ENCODE measurements at regions not wholly inside any gene's neighbourhood (a gene's known extent, or its start where the extent isn't known, plus 50 kb on each side); places are given as distances from the start of the nearest gene placed in this dataset.
"Not testable (repeated sequence)": the region's sequence is repeated elsewhere in the genome, so short reads cannot be mapped to it uniquely, and the experiment has no call there.

DNA sequence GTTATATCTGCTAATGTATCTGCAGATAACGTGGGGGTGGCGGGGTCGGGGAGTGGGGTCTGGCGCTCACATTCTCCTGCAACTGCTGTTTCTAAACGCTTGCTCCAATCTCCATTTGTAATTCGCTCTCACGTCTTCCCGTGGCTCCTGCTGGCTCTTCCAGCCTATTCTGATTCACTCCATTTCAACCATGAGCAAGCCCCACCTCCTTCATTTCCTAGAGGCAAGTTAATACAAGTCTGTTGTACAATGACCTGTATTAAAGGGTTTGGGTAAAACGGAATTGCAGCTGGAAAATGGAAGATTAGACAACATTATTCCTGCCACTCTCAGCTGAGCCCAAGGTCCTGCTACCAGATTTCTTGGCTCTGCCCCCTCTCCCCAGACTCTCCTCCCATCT, 132.3 kb downstream of the CSNK2A3 start:
- no peak for DNase-seq

DNA sequence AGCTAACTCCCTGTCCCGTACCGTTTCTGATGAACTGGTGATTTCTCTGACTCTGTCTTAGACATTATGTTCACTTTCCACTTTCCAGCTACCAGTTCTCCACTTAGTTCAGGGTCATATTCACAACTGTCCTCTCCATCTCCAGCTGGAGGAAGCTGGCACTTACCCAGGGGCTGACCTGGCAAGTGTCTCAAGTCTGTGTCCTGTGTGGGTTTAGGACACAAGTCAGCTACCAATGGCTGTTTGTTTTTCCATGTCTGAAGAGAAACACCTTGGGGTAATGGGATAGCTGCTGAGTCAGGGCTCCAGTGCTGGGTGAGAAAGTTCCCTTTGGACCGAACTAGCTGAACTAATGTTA, 134.4 kb downstream of the CSNK2A3 start:
- DNase-seq: no peak

DNA sequence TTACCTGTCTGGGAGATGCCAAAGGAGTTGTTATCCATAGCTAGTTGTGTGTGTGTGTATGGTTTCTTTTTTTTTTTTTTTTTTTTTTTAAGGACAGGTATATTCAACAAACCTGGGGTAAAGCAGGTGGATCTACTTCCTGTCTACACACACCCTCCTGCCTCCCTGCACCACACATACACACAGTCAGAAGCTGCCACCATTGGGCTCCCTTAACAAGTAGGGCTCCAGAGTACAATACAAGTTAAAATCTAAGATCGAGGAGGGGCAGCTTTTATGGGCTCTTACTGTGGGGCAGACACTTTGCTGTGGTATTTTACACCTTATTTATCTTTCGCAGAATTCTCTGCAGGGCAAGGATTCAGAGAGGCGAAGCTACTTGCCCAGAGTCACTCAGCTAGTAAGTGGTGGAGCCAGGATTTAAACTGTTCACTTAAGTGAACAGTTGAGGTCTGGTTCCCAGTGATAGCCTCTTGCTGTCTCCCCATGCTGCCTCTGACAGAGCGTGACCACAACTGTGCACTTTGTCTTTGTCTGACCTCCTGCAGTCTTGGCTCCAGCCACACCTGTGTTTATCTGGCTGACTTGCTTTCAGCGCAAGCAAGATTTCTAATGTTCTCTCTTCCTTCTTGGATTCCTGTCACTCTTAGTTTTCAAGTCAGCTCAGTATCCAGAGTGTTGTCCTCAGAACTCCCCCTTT, 135.0 kb downstream of the CSNK2A3 start:
- no peak for DNase-seq

DNA sequence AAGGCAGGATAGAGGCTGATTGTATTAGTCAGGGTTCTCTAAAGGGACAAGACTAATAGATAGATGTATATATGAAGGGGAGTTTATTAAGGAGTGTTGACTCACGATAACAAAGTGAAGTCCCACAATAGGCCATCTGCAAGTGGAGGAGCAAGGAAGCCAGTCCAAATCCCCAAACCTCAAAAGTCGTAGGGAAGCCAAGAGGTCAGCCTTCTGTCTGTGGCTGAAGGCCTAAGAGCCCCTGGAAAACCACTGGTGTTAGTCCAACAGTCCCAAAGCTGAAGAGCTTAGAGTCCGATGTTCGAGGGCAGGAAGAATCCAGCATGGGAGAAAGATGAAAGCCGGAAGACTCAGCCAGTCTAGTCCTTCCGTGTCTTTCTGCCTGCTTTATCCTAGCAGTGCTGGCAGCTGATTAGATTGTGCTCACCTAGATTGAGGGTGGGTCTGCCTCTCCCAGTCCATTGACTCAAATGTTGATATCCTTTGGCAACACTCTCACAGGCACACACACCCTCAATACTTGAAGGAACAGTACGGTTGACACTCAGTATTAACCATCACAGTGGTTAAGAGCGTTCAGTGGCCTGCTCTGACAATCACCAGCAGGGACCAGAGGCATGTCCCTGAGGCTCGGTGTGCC, 135.6 kb downstream of the CSNK2A3 start:
- DNase-seq: no peak

DNA sequence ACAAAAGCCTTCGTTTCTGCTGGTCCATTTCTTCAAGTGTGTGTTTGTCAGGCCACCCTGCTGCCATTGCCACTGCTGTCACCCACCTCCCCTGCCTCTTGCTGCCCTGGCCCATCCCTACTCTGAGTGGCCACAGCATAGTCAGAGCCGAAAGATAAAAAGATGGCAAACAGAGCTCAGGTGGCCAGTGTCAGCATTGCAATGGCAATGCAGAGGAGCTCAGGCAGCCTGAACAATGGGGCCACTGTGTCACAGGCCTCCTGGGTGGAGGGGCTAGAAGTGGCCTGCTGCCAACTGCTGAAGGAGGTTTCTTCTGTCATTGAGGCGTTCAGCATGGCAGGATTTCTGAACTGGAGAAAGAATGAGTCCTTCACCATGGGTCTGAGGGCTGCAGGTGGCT, 137.1 kb downstream of the CSNK2A3 start:
- DNase-seq: peak; percentile 61

GRCh38 chr11:11215058-11215815, 137.8 kb downstream of the CSNK2A3 start:
- no peak for DNase-seq

DNA sequence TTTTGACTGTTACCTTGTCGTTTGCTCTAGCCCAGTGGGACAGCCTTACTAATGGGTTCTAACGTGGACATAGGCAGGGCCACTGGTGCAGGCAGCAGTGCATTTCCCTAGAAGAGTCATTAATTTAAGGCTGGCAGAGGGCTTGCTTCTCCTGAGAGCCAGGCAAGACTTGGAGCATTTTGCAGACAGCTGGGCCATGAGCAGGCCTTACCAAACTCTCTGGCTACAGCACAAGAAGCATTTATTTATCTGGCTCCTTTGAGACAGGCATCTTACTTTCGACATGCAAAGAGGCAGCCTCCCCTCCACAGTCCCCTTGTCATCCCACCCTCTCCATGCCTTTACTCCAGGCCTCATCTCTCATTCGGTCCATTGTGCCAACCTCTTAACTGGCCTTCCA, 139.9 kb downstream of the CSNK2A3 start:
- DNase-seq: no peak

DNA sequence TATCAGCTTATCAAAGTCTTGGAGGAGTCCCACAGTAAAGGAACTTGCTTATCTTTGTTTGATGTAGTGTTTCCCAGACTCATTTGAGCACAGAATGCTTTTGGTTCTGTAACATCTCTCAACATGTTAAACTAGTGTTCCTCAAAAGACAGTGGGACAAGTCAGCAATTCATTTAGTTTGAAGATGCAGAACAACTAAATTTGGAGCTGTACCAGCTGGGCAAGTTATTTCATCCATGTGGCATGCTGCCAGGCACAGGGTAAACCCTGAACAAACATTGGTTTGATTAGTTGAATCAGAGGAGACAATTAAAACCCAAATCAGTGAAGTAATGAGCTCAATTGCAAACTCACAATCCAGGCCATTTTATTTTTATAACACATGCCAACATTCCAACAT, 141.2 kb downstream of the CSNK2A3 start:
- no peak for DNase-seq

DNA sequence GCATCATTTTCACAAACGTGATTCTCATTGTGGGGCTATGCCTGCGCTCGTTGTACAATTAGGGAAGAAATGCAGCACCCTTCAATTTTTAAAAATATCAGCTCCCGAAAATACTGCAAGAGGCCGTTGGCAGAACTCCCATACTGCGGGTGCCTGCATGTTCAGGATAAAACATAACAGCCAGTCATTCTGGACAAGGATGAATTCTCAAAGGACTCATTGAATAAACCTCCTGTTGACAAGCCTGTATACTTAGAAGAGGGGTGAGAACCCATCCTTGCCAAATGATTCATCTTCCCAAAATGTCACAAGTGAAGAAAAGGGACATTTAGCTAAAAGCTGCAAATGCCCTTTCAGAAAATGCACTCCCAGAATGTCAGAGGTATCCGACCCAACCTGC, 141.9 kb downstream of the CSNK2A3 start:
- DNase-seq: no peak

DNA sequence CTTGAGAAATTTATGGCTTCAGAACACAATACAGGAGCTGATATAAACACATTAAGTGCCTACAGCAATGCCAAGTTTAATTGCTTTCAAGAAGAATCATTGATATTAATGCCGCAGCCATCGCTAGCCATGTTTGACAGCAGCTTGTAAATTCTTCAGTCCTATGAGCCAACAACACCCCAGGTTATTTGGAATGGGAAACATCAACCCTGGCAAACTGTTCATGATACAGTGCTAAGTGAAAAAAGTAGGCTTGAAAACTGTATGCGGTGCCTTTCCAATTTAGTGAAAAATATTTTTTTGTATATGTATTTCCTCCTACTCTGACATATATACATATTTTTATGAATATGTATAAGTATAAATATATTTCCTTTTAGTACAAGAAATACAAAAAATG, 142.6 kb downstream of the CSNK2A3 start:
- DNase-seq: no peak

GRCh38 chr11:11209967-11210366, 143.1 kb downstream of the CSNK2A3 start:
- no peak for DNase-seq

DNA sequence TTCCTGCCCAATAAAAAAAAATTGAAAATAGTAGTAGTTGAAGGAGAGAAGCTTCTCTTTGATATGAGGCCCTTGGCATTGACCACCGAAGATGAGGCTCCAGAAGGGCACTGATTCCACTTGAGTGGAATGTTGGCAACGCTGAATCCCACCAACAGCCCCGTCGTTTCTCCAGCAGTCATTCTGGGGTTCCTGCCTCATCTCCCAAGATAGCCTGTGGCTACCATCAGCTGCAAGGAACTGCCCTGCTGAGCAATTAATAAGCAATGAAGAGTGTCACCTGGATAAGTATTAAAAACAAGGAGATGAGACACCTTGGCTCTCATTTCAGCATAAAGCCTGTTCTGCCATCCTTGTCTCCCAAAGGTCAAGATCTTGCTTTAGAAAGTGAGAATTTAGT, 144.1 kb downstream of the CSNK2A3 start:
- no peak for DNase-seq

GRCh38 chr11:11207428-11207827, 145.6 kb downstream of the CSNK2A3 start:
- DNase-seq: no peak

GRCh38 chr11:11206484-11206883, 146.6 kb downstream of the CSNK2A3 start:
- no peak for DNase-seq

- no peak for DNase-seq
Measured at GRCh38 chr11:11202885-11203284, 150.2 kb downstream of the CSNK2A3 start.

- DNase-seq: not testable (repeated sequence)
Measured at GRCh38 chr11:11201302-11201701, 151.7 kb downstream of the CSNK2A3 start.

DNA sequence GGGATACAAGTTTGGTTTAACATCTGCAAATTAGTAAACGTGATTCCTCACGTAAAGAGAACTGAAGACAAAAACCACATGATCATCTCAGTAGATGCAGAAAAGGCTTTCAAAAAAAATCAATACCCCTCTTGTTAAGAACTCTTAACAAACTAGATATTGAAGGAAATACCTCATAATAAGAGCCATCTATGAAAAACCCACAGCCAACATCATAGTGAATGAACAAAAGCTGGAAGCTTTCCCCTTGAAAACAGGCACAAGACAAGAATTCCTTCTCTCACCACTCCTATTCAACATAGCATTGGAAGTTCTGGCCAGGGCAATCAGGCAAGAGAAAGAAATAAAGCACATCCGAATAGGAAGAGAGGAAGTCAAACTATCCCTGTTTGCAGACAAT, 160.5 kb downstream of the CSNK2A3 start:
- no peak for DNase-seq

DNA sequence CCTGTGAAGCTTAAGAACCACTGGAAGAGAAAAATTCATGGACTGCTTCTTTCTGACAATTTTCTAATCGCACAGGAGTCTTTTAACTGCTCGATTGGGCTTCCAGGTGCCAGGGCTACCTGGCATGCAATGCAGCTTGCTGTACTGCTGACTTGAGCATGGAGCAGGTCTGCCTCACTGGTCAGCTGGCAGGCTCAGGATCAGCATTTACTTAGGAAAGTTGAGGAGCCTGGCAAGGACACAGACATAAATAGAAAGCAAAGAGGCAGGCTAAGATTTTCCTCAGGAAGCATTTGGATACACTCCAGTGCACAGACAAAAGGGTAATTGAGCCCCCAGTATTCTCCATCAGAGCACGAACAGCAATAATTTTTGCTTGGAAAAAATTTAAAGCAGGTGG, 163.5 kb downstream of the CSNK2A3 start:
- no peak for DNase-seq

GRCh38 chr11:11186249-11186648, 166.8 kb downstream of the CSNK2A3 start:
- no peak for DNase-seq

GRCh38 chr11:11182261-11182660, 170.8 kb downstream of the CSNK2A3 start:
- DNase-seq: no peak

DNA sequence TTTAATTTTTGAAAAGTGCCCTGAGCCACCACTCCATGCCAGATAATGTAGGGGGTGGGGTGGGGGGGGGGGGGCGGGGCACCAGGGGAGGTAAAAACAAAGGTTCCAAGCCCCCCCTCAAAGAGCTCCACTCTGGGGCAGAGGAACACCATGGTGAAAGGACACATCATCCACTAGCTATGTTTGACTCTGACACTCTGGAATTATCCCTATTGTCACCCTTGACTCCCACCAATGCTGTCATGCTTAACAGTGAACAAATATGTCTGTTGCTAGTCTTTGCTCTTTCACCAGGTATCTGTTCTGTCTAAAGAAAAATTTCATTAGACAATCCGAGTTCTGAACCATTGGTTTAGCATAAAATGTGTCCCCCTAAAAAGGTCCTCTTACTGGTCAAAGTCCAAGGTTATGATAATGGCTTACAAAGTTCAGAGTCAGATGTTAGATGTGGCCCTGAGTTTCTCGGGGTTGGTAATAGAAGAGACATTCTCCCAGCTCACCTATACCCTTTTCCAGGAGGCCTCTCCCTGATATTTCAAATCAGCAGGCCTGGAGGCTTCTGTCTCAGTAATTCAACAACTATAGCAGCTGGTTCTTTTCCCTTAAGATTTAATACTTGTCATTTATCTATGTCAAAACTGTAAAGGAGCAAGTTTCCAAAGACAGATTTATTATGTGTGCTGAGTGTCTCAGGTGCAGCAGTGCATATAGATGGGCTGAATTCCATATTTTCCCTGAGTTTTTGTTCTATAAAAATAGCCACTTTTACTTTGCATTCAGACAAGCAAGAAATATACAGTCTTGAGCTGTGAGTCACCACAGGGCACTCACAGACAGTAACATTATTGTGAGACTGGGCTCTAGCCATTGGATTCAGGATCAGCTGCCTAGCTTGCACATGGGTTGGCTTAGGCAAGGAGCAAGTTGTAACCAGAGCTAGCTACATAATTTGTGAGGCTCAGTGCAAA, 174.1 kb downstream of the CSNK2A3 start:
- peak; percentile 88 for DNase-seq

DNA sequence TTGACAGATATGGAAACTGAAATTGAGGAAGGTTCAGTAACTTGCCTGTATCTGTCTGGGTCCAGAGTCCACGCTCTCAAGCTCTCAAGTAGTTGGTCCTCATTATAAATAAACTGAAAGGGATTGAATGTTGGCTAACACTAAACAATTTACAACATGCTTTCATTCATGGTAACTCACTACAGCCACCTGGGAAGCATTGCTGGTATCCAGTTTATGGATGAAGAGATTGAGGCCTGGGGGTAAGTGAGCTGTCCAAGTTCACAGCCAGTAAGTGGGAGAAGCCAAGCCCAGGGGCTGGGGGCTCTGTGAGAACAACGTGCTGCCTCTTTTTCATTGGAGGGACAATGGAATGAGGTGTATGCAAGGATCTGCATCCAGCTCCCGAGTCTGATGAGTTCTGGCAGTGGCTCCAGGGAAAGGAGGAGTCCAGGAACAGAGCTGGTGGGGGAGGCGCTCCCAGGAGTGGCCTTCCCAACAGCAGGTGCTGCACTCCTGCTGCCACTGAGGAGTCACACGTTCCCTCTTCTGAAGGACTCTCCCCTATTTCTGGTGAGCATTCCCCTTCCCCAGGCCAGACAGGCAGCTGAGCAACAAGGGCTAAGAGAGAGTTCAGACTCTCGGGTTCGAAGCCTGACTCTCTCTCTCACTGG, 175.8 kb downstream of the CSNK2A3 start:
- DNase-seq: peak; percentile 79
